ENCODE measurements at regions not wholly inside any gene's neighbourhood (a gene's known extent, or its start where the extent isn't known, plus 50 kb on each side); places are given as distances from the start of the nearest gene placed in this dataset.

- H3K4me1 ChIP-seq (ENCODE audit: insufficient read depth): no peaks in the 10 kb centered on the region
- peaks cover 21% of the 10 kb centered on the region for H3K4me1 Mint-ChIP-seq
- H3K27me3 ChIP-seq (ENCODE audit: insufficient read depth): no peaks in the 10 kb centered on the region
- peaks cover 7% of the 10 kb centered on the region; the same call in 1 of the 2 replicates for H3K36me3 ChIP-seq (ENCODE audit: insufficient read depth)
- no peaks in the 10 kb centered on the region for H3F3A ChIP-seq (replicated peaks; ENCODE audit: low read depth)
- ATAC-seq (no peak), DNase-seq (ENCODE audit: low spot score) (no peak)
- no peaks in the 10 kb centered on the region for H4K20me1 ChIP-seq (replicated peaks; ENCODE audit: insufficient read depth)
- H3K27ac Mint-ChIP-seq: no peak overlapping the region
- H3K4me3 Mint-ChIP-seq: no peak overlapping the region
- H3K9me3 Mint-ChIP-seq: no peaks in the 10 kb centered on the region
- no peaks in the 10 kb centered on the region for H3K9me2 ChIP-seq (ENCODE audit: insufficient read depth)
- no peak overlapping the region for H2AFZ ChIP-seq
- H3K4me3 ChIP-seq: no peak overlapping the region
- no peaks in the 10 kb centered on the region for H3K79me2 ChIP-seq (replicated peaks; ENCODE audit: insufficient read depth)
- H3K27me3 Mint-ChIP-seq (ENCODE audit: insufficient read depth, low read depth, poor library complexity): peaks cover 8% of the 10 kb centered on the region
- H3K36me3 Mint-ChIP-seq (ENCODE audit: low read depth): no peaks in the 10 kb centered on the region
- TF ChIP-seq, protein P1, sequence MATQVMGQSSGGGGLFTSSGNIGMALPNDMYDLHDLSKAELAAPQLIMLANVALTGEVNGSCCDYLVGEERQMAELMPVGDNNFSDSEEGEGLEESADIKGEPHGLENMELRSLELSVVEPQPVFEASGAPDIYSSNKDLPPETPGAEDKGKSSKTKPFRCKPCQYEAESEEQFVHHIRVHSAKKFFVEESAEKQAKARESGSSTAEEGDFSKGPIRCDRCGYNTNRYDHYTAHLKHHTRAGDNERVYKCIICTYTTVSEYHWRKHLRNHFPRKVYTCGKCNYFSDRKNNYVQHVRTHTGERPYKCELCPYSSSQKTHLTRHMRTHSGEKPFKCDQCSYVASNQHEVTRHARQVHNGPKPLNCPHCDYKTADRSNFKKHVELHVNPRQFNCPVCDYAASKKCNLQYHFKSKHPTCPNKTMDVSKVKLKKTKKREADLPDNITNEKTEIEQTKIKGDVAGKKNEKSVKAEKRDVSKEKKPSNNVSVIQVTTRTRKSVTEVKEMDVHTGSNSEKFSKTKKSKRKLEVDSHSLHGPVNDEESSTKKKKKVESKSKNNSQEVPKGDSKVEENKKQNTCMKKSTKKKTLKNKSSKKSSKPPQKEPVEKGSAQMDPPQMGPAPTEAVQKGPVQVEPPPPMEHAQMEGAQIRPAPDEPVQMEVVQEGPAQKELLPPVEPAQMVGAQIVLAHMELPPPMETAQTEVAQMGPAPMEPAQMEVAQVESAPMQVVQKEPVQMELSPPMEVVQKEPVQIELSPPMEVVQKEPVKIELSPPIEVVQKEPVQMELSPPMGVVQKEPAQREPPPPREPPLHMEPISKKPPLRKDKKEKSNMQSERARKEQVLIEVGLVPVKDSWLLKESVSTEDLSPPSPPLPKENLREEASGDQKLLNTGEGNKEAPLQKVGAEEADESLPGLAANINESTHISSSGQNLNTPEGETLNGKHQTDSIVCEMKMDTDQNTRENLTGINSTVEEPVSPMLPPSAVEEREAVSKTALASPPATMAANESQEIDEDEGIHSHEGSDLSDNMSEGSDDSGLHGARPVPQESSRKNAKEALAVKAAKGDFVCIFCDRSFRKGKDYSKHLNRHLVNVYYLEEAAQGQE (IDR thresholded peaks at IDR 0.05; ENCODE audit: unreplicated experiment): no peak
- no peak for TF ChIP-seq ZNF114 (CRISPR knock-in tag; IDR thresholded peaks at IDR 0.05)
- TF ChIP-seq, protein P2, sequence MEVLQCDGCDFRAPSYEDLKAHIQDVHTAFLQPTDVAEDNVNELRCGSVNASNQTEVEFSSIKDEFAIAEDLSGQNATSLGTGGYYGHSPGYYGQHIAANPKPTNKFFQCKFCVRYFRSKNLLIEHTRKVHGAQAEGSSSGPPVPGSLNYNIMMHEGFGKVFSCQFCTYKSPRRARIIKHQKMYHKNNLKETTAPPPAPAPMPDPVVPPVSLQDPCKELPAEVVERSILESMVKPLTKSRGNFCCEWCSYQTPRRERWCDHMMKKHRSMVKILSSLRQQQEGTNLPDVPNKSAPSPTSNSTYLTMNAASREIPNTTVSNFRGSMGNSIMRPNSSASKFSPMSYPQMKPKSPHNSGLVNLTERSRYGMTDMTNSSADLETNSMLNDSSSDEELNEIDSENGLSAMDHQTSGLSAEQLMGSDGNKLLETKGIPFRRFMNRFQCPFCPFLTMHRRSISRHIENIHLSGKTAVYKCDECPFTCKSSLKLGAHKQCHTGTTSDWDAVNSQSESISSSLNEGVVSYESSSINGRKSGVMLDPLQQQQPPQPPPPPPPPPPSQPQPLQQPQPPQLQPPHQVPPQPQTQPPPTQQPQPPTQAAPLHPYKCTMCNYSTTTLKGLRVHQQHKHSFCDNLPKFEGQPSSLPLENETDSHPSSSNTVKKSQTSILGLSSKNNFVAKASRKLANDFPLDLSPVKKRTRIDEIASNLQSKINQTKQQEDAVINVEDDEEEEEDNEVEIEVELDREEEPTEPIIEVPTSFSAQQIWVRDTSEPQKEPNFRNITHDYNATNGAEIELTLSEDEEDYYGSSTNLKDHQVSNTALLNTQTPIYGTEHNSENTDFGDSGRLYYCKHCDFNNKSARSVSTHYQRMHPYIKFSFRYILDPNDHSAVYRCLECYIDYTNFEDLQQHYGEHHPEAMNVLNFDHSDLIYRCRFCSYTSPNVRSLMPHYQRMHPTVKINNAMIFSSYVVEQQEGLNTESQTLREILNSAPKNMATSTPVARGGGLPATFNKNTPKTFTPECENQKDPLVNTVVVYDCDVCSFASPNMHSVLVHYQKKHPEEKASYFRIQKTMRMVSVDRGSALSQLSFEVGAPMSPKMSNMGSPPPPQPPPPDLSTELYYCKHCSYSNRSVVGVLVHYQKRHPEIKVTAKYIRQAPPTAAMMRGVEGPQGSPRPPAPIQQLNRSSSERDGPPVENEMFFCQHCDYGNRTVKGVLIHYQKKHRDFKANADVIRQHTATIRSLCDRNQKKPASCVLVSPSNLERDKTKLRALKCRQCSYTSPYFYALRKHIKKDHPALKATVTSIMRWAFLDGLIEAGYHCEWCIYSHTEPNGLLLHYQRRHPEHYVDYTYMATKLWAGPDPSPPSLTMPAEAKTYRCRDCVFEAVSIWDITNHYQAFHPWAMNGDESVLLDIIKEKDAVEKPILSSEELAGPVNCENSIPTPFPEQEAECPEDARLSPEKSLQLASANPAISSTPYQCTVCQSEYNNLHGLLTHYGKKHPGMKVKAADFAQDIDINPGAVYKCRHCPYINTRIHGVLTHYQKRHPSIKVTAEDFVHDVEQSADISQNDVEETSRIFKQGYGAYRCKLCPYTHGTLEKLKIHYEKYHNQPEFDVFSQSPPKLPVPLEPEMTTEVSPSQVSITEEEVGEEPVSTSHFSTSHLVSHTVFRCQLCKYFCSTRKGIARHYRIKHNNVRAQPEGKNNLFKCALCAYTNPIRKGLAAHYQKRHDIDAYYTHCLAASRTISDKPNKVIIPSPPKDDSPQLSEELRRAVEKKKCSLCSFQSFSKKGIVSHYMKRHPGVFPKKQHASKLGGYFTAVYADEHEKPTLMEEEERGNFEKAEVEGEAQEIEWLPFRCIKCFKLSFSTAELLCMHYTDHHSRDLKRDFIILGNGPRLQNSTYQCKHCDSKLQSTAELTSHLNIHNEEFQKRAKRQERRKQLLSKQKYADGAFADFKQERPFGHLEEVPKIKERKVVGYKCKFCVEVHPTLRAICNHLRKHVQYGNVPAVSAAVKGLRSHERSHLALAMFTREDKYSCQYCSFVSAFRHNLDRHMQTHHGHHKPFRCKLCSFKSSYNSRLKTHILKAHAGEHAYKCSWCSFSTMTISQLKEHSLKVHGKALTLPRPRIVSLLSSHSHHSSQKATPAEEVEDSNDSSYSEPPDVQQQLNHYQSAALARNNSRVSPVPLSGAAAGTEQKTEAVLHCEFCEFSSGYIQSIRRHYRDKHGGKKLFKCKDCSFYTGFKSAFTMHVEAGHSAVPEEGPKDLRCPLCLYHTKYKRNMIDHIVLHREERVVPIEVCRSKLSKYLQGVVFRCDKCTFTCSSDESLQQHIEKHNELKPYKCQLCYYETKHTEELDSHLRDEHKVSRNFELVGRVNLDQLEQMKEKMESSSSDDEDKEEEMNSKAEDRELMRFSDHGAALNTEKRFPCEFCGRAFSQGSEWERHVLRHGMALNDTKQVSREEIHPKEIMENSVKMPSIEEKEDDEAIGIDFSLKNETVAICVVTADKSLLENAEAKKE (CRISPR knock-in tag; IDR thresholded peaks at IDR 0.05): no peak
- TF ChIP-seq POLR2AphosphoS5 (IDR thresholded peaks at IDR 0.05; ENCODE audit: low read depth): no peak
- no peak for TF ChIP-seq CREB1 (CRISPR knock-in tag; IDR thresholded peaks at IDR 0.05; ENCODE audit: low read depth)
- TF ChIP-seq STAT1 (IDR thresholded peaks at IDR 0.05; ENCODE audit: unreplicated experiment): no peak
- TF ChIP-seq NANOG (IDR thresholded peaks at IDR 0.05; ENCODE audit: borderline replicate concordance): no peak
- TF ChIP-seq EZH2phosphoT487 (IDR thresholded peaks at IDR 0.05; ENCODE audit: unreplicated experiment): no peak
- no peak for TF ChIP-seq ETS1 (IDR thresholded peaks at IDR 0.05)
- no peak for TF ChIP-seq EZH2 (IDR thresholded peaks at IDR 0.05; ENCODE audit: low read depth, unreplicated experiment)
- no peak for TF ChIP-seq JUNB (IDR thresholded peaks at IDR 0.05; ENCODE audit: unreplicated experiment)
- TF ChIP-seq ZNF331 (CRISPR knock-in tag; IDR thresholded peaks at IDR 0.05; ENCODE audit: low read depth): no peak
- no peak for TF ChIP-seq CTCF (conservative IDR thresholded peaks at IDR 0.05; ENCODE audit: low read depth in 2 of 2)
- H3K27ac ChIP-seq (ENCODE audit: low read depth): no peak overlapping the region
- no peak overlapping the region for H3K4me2 ChIP-seq
Measured at GRCh38 chr1:5693568-5693967, 298.7 kb downstream of the NPHP4 start.
